ENCODE measurements at regions not wholly inside any gene's neighbourhood (a gene's known extent, or its start where the extent isn't known, plus 50 kb on each side); places are given as distances from the start of the nearest gene placed in this dataset.
"Not testable (repeated sequence)": the region's sequence is repeated elsewhere in the genome, so short reads cannot be mapped to it uniquely, and the experiment has no call there.

- Mint-ChIP-seq H3K9me3 (ENCODE audit: unreplicated experiment) (no peaks in the 10 kb centered on the region), H3K4me3 (ENCODE audit: unreplicated experiment) (no peak overlapping the region), H3K27me3 (ENCODE audit: unreplicated experiment) (no peaks in the 10 kb centered on the region), H3K4me1 (ENCODE audit: unreplicated experiment) (no peaks in the 10 kb centered on the region), H3K27ac (ENCODE audit: unreplicated experiment) (no peak overlapping the region), H3K36me3 (ENCODE audit: unreplicated experiment) (no peaks in the 10 kb centered on the region)
- no peak for DNase-seq (ENCODE audit: extremely low spot score, unreplicated experiment)
- TF ChIP-seq CTCF (IDR thresholded peaks at IDR 0.05) = no peak
Measured at GRCh38 chr7:118902600-118902999, 678.1 kb downstream of the ANKRD7 start.

GRCh38 chr7:118907911-118908527, 683.5 kb downstream of the ANKRD7 start:
- no peak for TF ChIP-seq CTCF (IDR thresholded peaks at IDR 0.05)
- DNase-seq (ENCODE audit: extremely low spot score, unreplicated experiment) = no peak
- Mint-ChIP-seq H3K4me3 (ENCODE audit: unreplicated experiment) (no peak overlapping the region), H3K9me3 (ENCODE audit: unreplicated experiment) (no peaks in the 10 kb centered on the region), H3K36me3 (ENCODE audit: unreplicated experiment) (no peaks in the 10 kb centered on the region), H3K27me3 (ENCODE audit: unreplicated experiment) (peaks cover 3% of the 10 kb centered on the region), H3K4me1 (ENCODE audit: unreplicated experiment) (no peaks in the 10 kb centered on the region), H3K27ac (ENCODE audit: unreplicated experiment) (no peak overlapping the region)

- not testable (repeated sequence) for H3K36me3 Mint-ChIP-seq (ENCODE audit: unreplicated experiment); H3K27me3 Mint-ChIP-seq (ENCODE audit: unreplicated experiment); H3K27ac Mint-ChIP-seq (ENCODE audit: unreplicated experiment); H3K4me1 Mint-ChIP-seq (ENCODE audit: unreplicated experiment); H3K9me3 Mint-ChIP-seq (ENCODE audit: unreplicated experiment); H3K4me3 Mint-ChIP-seq (ENCODE audit: unreplicated experiment); DNase-seq (ENCODE audit: extremely low spot score, unreplicated experiment)
Measured at GRCh38 chr7:118916120-118916519, 691.6 kb downstream of the ANKRD7 start.

- H3K27ac Mint-ChIP-seq (ENCODE audit: unreplicated experiment) = no peak overlapping the region
- peak; percentile 59 for TF ChIP-seq CTCF (IDR thresholded peaks at IDR 0.05)
- H3K36me3 Mint-ChIP-seq (ENCODE audit: unreplicated experiment) = no peaks in the 10 kb centered on the region
- no peak overlapping the region for H3K4me3 Mint-ChIP-seq (ENCODE audit: unreplicated experiment)
- H3K27me3 Mint-ChIP-seq (ENCODE audit: unreplicated experiment) = no peaks in the 10 kb centered on the region
- DNase-seq (ENCODE audit: extremely low spot score, unreplicated experiment) = no peak
- no peaks in the 10 kb centered on the region for H3K9me3 Mint-ChIP-seq (ENCODE audit: unreplicated experiment)
- no peaks in the 10 kb centered on the region for H3K4me1 Mint-ChIP-seq (ENCODE audit: unreplicated experiment)
Measured at GRCh38 chr7:118918556-118918955, 694.1 kb downstream of the ANKRD7 start.

- no peak for DNase-seq (ENCODE audit: extremely low spot score, unreplicated experiment)
- H3K9me3 Mint-ChIP-seq (ENCODE audit: unreplicated experiment) = no peaks in the 10 kb centered on the region
- no peaks in the 10 kb centered on the region for H3K27me3 Mint-ChIP-seq (ENCODE audit: unreplicated experiment)
- no peak for TF ChIP-seq CTCF (IDR thresholded peaks at IDR 0.05)
- no peak overlapping the region for H3K4me3 Mint-ChIP-seq (ENCODE audit: unreplicated experiment)
- H3K27ac Mint-ChIP-seq (ENCODE audit: unreplicated experiment) = no peak overlapping the region
- no peaks in the 10 kb centered on the region for H3K36me3 Mint-ChIP-seq (ENCODE audit: unreplicated experiment)
- no peaks in the 10 kb centered on the region for H3K4me1 Mint-ChIP-seq (ENCODE audit: unreplicated experiment)
Measured at GRCh38 chr7:118938845-118939244, 714.3 kb downstream of the ANKRD7 start.

- H3K27ac Mint-ChIP-seq (ENCODE audit: unreplicated experiment) = no peak overlapping the region
- no peak for TF ChIP-seq CTCF (IDR thresholded peaks at IDR 0.05)
- H3K4me3 Mint-ChIP-seq (ENCODE audit: unreplicated experiment) = no peak overlapping the region
- no peaks in the 10 kb centered on the region for H3K4me1 Mint-ChIP-seq (ENCODE audit: unreplicated experiment)
- H3K9me3 Mint-ChIP-seq (ENCODE audit: unreplicated experiment) = no peaks in the 10 kb centered on the region
- no peaks in the 10 kb centered on the region for H3K27me3 Mint-ChIP-seq (ENCODE audit: unreplicated experiment)
- DNase-seq (ENCODE audit: extremely low spot score, unreplicated experiment) = no peak
- H3K36me3 Mint-ChIP-seq (ENCODE audit: unreplicated experiment) = no peaks in the 10 kb centered on the region
Measured at GRCh38 chr7:118944271-118944670, 719.8 kb downstream of the ANKRD7 start.
